Activated naive CD4-positive, alpha-beta T cell treated with anti-CD3 and anti-CD28 coated beads, Interleukin-2, amount 50 U/mL, for 72 hours (primary cell): ENCODE measurements at regions not wholly inside any gene's neighbourhood (a gene's known extent, or its start where the extent isn't known, plus 50 kb on each side); places are given as distances from the start of the nearest gene placed in this dataset.

Source experiments
- ATAC-seq, 2 donors: fragments of 150-1000 bp; cut with Tn5 transposase; 2 replicates each; pipeline ENCODE4 v1.10.0; 2021; ENCODE audit warnings: mild to moderate bottlenecking in 2 of 2, moderate library complexity in 2 of 2
- DNase-seq, 2 donors: peaks; one replicate each; pipeline ENCODE4 v3.0.0; 2021 to 2022; ENCODE audit warnings: low spot score in 2 of 2
- H3K27ac Mint-ChIP-seq, 2 donors: one replicate each; pipeline ENCODE4 v1.8.0; 2022; ENCODE audit warnings: mild to moderate bottlenecking in 2 of 2, mixed read lengths in 2 of 2
- H3K36me3 Mint-ChIP-seq, 2 donors: one replicate each; pipeline ENCODE4 v1.8.0; 2022; ENCODE audit warnings: mixed read lengths in 2 of 2
- H3K9me3 Mint-ChIP-seq, 2 donors: one replicate each; pipeline ENCODE4 v1.8.0; 2022; ENCODE audit warnings: mixed read lengths in 2 of 2

DNA sequence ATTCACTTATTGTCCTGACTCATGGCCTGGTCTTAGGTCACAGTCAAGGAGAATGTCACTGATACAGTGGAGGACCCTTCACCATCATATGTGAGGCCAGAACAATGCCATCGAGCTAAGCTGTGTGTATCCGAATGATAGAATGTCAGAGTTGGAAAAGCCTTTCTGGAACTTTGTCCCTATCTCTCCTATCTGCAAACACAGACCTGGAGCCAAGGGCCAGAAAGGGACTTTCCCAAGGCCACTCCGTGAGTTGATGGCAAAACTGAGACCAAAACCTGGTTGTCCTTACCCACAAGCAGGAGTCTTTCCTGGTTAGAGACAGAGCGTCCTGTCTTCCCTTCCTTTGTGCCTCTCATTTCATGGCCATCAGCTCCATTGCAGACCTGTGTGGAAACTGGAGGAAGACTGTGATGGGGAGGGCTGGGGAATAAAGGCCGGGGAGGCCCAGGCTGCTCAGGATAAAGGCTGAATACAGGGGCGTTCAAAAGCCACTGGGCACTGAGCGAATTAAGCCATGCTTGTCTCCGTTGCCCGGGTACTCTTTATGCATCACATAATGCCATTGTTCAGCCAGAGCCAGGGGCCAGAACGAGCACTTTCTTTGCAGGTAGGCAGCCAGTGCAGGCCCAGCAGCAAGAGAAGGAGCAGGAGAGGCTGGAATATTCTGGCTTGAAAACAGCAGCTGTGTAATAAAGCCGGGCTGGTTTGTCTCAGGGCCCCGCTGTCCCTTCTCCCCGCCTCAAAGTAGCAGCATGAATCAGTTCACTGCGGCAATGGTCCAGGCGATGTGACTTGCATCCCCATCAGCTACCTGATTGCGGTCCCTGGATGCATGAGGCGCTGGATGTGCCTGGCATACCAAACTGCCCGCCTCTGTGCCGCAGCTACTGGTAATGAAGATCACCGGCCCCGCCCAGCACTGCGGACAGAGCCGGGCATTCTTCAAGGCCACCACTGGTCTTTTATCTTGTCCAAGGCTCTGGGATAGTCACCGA is 143.0 kb downstream of the RPS24 start:
- no peaks in the 10 kb centered on the region for H3K36me3 Mint-ChIP-seq
- ATAC-seq, result no peak
- no peak overlapping the region for H3K27ac Mint-ChIP-seq
- DNase-seq, result no peak
- no peaks in the 10 kb centered on the region for H3K9me3 Mint-ChIP-seq

DNA sequence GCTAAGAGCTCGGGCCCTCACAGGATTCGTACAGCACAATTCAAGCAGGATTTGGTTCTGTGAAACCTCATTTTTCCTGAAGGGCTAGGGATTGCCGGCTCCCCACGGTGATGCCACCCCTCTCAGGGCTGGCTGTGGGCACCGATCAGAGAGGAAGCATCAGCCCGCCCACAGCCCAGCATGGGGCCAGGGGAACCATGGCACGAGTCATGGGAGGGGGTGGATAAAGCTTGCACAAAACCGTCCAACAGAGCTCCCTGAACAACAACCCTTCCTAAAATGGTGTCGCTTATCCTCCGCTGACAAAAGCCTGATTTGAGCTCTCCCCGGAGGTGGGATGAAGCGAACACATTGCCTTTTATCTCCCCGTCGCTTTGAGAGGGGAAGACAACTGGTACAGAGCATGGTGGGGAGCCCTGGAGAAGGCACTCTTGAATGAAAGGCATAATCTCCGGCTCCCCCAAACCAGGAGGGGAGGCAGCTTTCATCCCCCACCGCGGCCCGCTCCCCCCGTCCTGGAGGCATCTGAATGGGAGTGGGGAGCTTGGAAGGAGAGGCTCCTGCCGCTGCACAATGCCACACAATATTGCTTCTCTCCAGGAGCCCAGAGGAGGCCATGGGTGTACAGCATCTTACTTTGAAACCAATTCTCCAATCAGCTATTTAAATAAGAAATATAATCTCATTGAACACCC is 144.0 kb downstream of the RPS24 start:
- H3K36me3 Mint-ChIP-seq, result no peaks in the 10 kb centered on the region
- no peaks in the 10 kb centered on the region for H3K9me3 Mint-ChIP-seq
- no peak overlapping the region for H3K27ac Mint-ChIP-seq
- DNase-seq (no peak), ATAC-seq (no peak)

DNA sequence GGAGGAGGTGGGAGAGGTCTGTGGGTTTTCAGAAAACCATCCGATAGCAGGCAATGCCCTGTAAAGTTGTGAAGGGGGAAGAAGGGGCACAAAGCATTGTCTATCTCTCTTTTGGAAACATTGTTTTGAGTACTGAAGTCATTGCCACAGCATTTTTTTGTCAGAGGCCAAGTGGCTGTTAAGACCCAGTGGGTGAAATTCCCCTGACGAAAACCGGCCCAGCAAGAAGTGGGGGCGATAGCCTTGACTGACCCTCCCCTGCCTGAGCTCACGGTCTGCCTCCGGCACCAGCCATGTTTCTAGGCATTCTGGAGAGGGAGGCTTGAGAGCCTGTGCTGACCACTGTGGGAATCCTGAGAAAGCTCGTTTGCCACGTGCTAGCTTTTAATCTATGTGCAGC is 144.7 kb downstream of the RPS24 start:
- no peaks in the 10 kb centered on the region for H3K9me3 Mint-ChIP-seq
- no peak overlapping the region for H3K27ac Mint-ChIP-seq
- ATAC-seq (no peak), DNase-seq (no peak)
- no peaks in the 10 kb centered on the region for H3K36me3 Mint-ChIP-seq

DNA sequence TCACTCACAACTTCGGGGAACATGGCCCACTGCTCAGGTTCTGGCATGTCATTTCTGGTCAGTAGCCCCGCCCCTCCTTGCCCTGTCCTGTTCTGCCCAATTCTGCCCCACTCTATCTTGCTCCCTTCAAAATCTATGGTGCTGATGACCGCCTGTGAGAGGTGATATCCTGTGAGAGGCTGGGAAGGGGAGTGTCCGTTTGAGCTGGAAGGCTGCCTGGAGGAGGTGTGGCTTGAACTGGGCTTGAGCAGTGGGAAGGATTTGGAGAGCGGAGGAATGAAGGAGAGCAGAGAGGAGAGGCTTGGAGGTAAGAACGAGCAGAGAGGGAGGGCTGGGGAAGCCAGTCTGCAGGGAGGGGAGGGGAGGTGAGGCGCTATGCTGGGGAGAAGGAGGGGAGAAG is 145.3 kb downstream of the RPS24 start:
- ATAC-seq (no peak), DNase-seq (no peak)
- Mint-ChIP-seq H3K27ac (no peak overlapping the region), H3K9me3 (no peaks in the 10 kb centered on the region), H3K36me3 (no peaks in the 10 kb centered on the region)

DNA sequence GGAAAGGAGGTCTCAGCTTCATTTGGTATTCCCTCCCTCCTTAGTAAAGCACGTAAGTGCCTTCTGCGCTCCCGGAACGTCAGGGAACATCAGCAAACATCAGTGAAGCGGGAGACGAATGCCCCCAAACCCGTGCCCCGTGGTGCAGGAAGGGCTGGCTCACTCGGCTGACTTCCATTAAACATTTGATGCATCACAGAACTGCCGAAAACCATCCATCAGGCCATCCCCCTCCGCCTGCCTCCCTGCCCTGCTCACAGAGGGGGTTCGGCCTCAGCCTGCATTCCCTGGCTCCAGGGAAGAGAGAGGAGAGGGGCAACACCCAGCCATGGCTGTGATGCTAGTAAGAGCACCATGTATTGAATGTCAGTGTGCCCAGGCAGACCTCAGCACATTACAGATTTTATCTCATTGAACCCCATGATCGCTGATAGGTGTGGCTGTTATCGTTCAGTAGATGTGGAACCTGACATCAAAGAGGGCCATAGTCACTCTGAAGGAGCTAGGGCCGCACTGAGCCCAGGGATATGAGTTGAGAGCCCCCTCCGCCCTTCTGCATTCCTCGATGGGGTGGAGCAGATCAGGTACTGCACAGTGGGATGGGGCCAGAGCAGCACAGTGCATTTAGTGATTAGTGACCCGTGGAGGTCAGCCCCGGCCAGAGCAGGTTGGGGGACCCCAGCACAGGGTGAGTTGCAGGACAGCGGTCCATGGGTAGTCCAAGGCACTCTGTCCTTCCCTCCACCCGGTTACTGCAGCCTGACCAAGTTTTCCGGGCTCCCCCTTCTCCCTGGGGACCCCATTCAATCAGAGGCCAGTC is 146.4 kb downstream of the RPS24 start:
- no peaks in the 10 kb centered on the region for H3K36me3 Mint-ChIP-seq
- no peak overlapping the region for H3K27ac Mint-ChIP-seq
- ATAC-seq (no peak), DNase-seq (no peak)
- H3K9me3 Mint-ChIP-seq, result no peaks in the 10 kb centered on the region

DNA sequence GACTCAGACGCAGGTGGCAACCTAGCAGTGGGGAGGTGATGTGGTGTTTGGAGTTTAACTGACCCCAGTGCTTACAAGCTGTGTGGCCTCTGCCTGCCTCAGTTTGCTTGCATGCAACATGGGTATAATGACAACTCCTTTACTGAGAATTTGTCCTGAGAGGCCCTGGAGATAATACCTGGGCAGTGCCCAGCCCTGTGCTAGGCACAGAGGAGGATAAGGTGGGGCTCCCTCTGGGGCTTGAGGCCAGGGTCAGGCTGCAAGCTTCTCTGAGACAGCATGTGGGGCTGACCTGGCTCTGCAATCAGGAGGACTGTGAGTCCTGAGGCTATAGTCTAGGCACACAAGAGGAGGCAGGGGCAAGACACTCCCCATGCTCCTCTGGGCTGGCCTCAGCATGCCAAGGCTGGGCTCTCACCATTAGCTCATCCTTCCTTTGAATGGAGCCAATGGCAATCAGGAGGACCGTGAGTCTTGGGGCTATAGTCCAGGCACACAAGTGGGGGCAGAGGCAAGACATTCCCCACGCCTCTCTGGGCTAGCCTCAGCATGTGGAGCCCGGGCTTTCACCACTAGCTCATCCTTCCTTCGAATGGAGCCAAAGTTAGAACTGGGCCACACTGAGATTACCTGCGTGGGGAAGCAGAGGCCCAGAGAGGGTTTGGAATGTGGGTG is 147.9 kb downstream of the RPS24 start:
- Mint-ChIP-seq H3K9me3 (no peaks in the 10 kb centered on the region), H3K27ac (no peak overlapping the region), H3K36me3 (no peaks in the 10 kb centered on the region)
- ATAC-seq (no peak), DNase-seq (no peak)

DNA sequence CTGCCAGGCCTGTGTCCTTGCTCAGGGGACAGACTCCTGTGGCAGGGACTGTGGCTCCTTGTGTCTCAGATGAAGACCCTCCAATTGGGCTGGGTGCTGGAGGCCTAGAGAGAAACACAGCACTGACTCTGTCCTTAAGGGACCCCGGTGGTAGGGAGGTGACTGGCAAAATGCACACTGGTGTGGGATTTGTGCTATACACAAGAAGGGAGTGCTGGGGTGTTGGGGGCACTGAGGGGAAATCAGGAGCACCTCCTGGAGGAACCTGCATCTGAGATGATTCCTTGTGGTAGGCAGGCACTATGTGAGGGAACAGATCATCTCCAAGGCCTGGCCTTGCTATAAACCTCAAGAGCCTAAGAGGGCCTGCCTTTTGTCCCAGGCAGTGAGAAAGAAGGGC is 149.2 kb downstream of the RPS24 start:
- ATAC-seq (no peak), DNase-seq (no peak)
- Mint-ChIP-seq H3K36me3 (no peaks in the 10 kb centered on the region), H3K9me3 (no peaks in the 10 kb centered on the region), H3K27ac (no peak overlapping the region)

DNA sequence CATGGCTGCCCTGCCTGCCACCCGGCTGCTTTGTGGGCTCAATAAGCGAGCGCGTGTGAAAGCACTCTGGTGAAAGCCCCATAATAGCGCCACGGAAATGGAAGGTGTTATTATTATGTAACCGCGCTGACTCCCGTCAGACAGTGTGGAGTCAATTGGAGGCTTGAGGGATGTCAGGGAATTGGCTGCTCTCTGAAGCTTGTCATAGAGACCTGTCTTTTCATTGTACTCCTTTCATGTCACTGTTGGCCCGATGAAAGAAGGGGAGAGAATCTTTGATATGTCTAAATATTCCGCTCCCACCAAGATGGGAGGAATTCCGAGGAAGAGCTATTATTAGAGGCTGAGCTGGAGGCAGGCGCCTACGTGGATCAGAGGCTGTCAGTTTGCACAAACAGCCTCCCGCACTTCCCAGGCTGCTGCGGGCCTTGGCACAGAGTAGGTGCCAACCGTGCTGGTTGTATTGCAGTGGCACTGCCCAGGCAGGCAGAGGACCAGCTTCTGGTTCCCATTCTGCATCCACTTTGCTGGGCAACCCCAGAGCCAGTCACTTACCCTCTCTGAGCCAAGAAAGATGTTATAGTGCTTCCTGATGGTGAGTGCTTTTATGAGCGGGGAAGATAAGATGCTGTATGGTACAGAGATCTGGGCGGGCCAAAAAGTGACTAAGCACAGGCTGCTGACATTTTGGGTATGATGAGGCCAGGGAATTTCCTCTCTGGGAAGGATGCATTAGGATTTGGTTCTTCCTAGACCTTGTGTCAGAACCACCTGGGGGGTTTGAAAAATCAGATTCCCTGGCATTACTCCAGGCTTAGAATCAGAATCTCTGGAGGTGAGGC is 151.4 kb downstream of the RPS24 start:
- no peak overlapping the region for H3K27ac Mint-ChIP-seq
- no peaks in the 10 kb centered on the region for H3K36me3 Mint-ChIP-seq
- DNase-seq, result no peak
- ATAC-seq, result no peak
- H3K9me3 Mint-ChIP-seq, result no peaks in the 10 kb centered on the region

DNA sequence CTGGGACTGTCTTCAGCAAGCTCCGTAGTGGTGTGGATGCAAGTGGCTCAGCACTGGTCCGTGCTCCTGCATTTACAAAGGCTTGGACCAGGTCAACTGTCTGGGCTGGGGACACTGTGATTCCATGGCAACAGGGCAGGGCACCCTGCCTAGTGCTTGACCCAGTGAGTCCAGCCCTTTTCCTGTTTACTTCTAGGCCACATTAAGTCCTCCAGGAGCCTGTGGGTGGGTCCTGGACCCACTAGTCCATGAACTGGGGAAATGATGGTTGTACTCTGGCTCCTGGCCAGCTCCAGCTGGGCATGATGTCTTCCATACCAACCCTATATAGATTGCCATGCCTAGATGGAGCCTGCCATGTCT is 152.0 kb downstream of the RPS24 start:
- H3K9me3 Mint-ChIP-seq, result no peaks in the 10 kb centered on the region
- H3K36me3 Mint-ChIP-seq, result no peaks in the 10 kb centered on the region
- no peak overlapping the region for H3K27ac Mint-ChIP-seq
- DNase-seq (no peak), ATAC-seq (no peak)

DNA sequence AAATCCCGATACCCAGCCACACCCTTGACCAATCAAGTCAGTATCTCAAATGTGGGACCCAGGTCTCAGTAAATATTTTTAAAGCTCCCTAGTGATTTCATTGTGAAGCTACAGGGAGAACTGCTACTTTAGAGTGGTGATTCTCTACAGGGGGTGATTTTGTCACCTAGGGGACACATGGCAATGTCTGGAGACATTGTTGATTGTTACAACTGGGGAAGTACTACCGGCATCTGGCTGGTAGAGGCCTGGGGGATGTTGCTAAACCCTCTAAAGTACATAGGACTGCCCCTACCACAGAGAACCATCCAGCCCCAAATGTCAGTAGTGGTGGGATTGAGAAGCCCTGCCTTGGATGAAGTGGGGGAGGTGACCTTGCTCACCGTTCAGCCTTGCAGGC is 152.9 kb downstream of the RPS24 start:
- DNase-seq (no peak), ATAC-seq (no peak)
- Mint-ChIP-seq H3K9me3 (no peaks in the 10 kb centered on the region), H3K27ac (no peak overlapping the region), H3K36me3 (no peaks in the 10 kb centered on the region)

DNA sequence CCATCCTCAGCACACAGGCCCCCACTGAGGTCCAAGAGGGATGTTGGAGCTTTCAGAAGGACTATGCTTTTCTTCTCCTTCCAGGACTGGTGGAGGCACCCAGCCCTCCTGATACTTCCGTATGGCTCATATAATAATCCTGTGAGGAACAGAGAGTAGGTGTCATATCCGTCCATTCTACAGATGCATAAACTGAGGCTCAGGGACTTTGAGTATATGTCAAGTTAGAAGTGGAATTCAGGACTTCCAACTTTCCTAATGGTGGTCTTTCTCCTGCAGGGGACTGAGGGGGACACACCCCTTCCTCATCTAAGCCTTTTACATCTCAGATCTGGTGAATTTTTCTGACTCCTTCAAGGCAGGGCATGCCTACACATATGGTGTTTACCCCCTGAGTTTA is 153.7 kb downstream of the RPS24 start:
- Mint-ChIP-seq H3K36me3 (no peaks in the 10 kb centered on the region), H3K27ac (no peak overlapping the region), H3K9me3 (no peaks in the 10 kb centered on the region)
- ATAC-seq, result no peak
- no peak for DNase-seq

DNA sequence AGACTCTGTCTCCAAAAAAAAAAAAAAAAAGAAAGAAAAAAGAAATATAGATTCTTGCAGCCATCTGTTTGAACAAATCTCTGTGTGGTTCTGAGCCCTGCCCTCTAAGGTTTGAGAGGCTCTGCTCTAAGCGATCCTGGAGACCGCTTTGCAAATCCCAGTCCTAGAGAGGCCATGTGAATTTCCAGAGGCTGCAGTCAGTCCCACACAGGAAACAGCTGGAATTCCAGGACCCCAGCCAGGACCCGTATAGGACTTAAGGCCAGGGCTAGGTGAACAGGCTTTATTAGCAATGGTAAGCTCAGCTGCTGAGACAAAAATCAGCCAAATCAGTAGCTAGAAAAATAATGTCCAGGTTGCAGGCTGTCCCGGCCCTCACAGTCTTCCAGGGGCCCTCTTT is 154.8 kb downstream of the RPS24 start:
- Mint-ChIP-seq H3K9me3 (peaks cover 3 to 5% of the 10 kb centered on the region in 2 donors), H3K27ac (no peak overlapping the region), H3K36me3 (no peaks in the 10 kb centered on the region)
- DNase-seq (no peak), ATAC-seq (no peak)

DNA sequence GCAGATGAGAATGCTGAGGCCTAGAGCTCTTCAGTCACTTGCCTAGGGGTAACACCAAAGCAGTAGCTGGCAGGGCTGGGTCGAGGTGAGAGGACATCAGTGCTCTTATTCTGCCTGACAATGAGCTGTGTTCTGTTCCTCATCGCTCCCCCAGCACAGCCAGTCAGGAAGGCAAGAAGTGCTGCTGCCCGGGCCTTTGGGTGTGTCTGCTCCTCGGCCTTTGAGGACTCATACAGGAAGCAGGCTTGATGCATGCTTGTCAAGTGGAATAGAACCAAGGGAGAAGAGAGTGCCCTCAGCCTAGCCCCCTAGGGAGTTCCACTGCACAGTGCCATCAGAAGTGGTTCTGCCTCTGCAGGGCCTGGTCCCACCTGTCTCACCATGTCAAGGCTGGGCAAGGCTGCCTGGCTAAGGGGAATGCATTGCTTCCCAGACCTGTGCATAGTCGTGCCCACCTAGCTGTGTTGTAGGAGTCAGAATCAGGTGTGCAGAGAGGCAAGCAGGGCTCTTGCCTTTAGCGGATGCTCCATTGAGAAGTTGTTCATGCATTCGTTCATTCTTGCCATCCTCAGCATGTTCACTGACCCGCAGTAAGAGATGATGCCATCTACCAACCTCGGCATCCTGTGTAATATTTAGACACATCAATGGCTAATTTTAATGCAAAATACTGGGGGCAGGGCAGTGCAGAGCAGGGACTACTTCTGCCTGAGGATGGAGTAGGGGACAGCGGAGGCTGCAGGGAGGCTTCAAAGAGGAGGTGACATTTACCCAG is 156.6 kb downstream of the RPS24 start:
- no peak overlapping the region for H3K27ac Mint-ChIP-seq

DNA sequence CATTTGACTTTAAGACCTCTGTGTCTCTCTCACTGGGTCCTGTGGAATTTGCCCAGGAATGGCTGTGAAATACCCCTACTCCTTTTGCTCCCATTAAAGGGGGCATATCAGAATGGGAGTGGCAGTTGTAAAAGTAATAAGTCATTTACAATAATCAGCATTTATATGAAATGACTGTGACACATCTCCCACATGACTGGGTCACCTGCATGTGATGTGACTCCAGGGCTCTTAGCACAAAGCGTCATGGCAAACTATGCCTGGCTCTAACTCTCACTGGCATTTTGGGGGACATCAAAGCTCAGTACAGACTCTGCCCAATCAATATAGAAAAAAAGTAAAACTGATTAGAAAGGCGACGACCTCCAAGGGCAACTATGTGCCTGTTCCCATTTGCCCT is 157.6 kb downstream of the RPS24 start:
- H3K36me3 Mint-ChIP-seq, result no peaks in the 10 kb centered on the region
- ATAC-seq (no peak), DNase-seq (no peak)
- H3K9me3 Mint-ChIP-seq, result peaks cover 3 to 5% of the 10 kb centered on the region in 2 donors
- no peak overlapping the region for H3K27ac Mint-ChIP-seq

More for the DNA sequence above, 156.6 kb downstream of the RPS24 start:
- DNase-seq, result no peak
- H3K36me3 Mint-ChIP-seq, result no peaks in the 10 kb centered on the region
- H3K9me3 Mint-ChIP-seq, result peaks cover 3 to 5% of the 10 kb centered on the region in 2 donors
- ATAC-seq, result no peak

DNA sequence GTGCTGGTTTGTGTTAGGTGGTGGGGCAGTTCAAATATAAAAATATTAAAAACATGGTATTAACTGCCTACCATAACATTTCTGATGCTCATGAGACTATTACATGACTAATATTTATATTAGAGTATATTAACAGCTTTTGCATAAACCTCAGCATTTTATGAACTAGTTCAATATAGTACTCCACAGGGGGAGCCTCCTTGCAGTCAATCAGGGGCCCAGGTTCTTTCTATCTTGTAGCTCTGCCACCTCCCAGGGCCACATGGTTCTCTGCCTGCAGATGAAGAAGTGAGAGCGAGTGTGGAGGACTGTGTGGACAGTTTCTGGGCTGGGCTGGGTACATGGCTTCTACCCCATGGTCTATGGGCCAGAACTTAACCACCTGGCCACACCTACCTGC is 159.5 kb downstream of the RPS24 start:
- DNase-seq (no peak), ATAC-seq (no peak)
- H3K36me3 Mint-ChIP-seq, result no peaks in the 10 kb centered on the region
- peaks cover 3 to 5% of the 10 kb centered on the region in 2 donors for H3K9me3 Mint-ChIP-seq
- H3K27ac Mint-ChIP-seq, result no peak overlapping the region
